ENCODE measurements at regions not wholly inside any gene's neighbourhood (a gene's known extent, or its start where the extent isn't known, plus 50 kb on each side); places are given as distances from the start of the nearest gene placed in this dataset.
A peak's percentile ranks its signal among the peaks of the same experiment; 100 is the strongest.
"Not testable (repeated sequence)": the region's sequence is repeated elsewhere in the genome, so short reads cannot be mapped to it uniquely, and the experiment has no call there.

GRCh38 chr18:70420146-70420898 lies 131.5 kb downstream of the SOCS6 start:
- no peak for DNase-seq (ENCODE audit: low spot score)

GRCh38 chr18:70419526-70419925 lies 130.7 kb downstream of the SOCS6 start:
- peak; percentile 3 for DNase-seq (ENCODE audit: low spot score)

- no peak for DNase-seq (ENCODE audit: low spot score)
Measured at GRCh38 chr18:70418546-70419311, 129.9 kb downstream of the SOCS6 start.

- no peak for DNase-seq (ENCODE audit: low spot score)
Measured at GRCh38 chr18:70417847-70418246, 129.0 kb downstream of the SOCS6 start.

- DNase-seq (ENCODE audit: low spot score), result no peak
Measured at GRCh38 chr18:70416496-70416895, 127.7 kb downstream of the SOCS6 start.

GRCh38 chr18:70415823-70416488 lies 127.1 kb downstream of the SOCS6 start:
- peak; percentile 41 for DNase-seq (ENCODE audit: low spot score)

GRCh38 chr18:70414315-70414900 lies 125.6 kb downstream of the SOCS6 start:
- no peak for DNase-seq (ENCODE audit: low spot score)

GRCh38 chr18:70413455-70413854 lies 124.6 kb downstream of the SOCS6 start:
- DNase-seq (ENCODE audit: low spot score), result no peak

- DNase-seq (ENCODE audit: low spot score), result no peak
Measured at GRCh38 chr18:70411876-70412435, 123.1 kb downstream of the SOCS6 start.

- DNase-seq (ENCODE audit: low spot score), result no peak
Measured at GRCh38 chr18:70411307-70411706, 122.5 kb downstream of the SOCS6 start.

- no peak for DNase-seq (ENCODE audit: low spot score)
Measured at GRCh38 chr18:70405052-70405451, 116.2 kb downstream of the SOCS6 start.

- DNase-seq (ENCODE audit: low spot score), result no peak
Measured at GRCh38 chr18:70400476-70400875, 111.6 kb downstream of the SOCS6 start.

- DNase-seq (ENCODE audit: low spot score), result peak; percentile 29
Measured at GRCh38 chr18:70398076-70398475, 109.2 kb downstream of the SOCS6 start.

GRCh38 chr18:70397259-70397925 lies 108.5 kb downstream of the SOCS6 start:
- DNase-seq (ENCODE audit: low spot score), result no peak

- DNase-seq (ENCODE audit: low spot score), result not testable (repeated sequence)
Measured at GRCh38 chr18:70395771-70396170, 106.9 kb downstream of the SOCS6 start.

GRCh38 chr18:70394672-70395071 lies 105.8 kb downstream of the SOCS6 start:
- no peak for DNase-seq (ENCODE audit: low spot score)

GRCh38 chr18:70390371-70391090 lies 101.7 kb downstream of the SOCS6 start:
- no peak for DNase-seq (ENCODE audit: low spot score)

- not testable (repeated sequence) for DNase-seq (ENCODE audit: low spot score)
Measured at GRCh38 chr18:70389036-70389435, 100.2 kb downstream of the SOCS6 start.

GRCh38 chr18:70387027-70387426 lies 98.2 kb downstream of the SOCS6 start:
- DNase-seq (ENCODE audit: low spot score), result no peak

- no peak for DNase-seq (ENCODE audit: low spot score)
Measured at GRCh38 chr18:70386582-70386981, 97.7 kb downstream of the SOCS6 start.

GRCh38 chr18:70385474-70385873 lies 96.6 kb downstream of the SOCS6 start:
- no peak for DNase-seq (ENCODE audit: low spot score)

Data from SW480 (cell line).